CD4-positive, alpha-beta T cell treated with Interleukin-2 at 100 ng/mL for 4 hours (primary cell): ENCODE measurements at regions not wholly inside any gene's neighbourhood (a gene's known extent, or its start where the extent isn't known, plus 50 kb on each side); places are given as distances from the start of the nearest gene placed in this dataset.
"Not testable (repeated sequence)": the region's sequence is repeated elsewhere in the genome, so short reads cannot be mapped to it uniquely, and the experiment has no call there.

Experiments
- DNase-seq: peaks from one replicate; pipeline ENCODE4 v3.0.0-alpha.2; 2020; ENCODE audit warnings: low spot score

GRCh38 chr5:92629000-92629399, 952.0 kb downstream of the NR2F1-AS1 start:
- no peak for DNase-seq

GRCh38 chr5:92627186-92627585, 953.8 kb downstream of the NR2F1-AS1 start:
- no peak for DNase-seq

GRCh38 chr5:92616085-92616484, 964.9 kb downstream of the NR2F1-AS1 start:
- no peak for DNase-seq

- DNase-seq, result no peak
These were observed 967.5 kb downstream of the NR2F1-AS1 start for GRCh38 chr5:92613546-92613945.

GRCh38 chr5:92610435-92610834, 970.6 kb downstream of the NR2F1-AS1 start:
- not testable (repeated sequence) for DNase-seq

- DNase-seq, result no peak
These were observed 975.4 kb downstream of the NR2F1-AS1 start for GRCh38 chr5:92605591-92605990.

GRCh38 chr5:92599217-92599810, 981.7 kb downstream of the NR2F1-AS1 start:
- no peak for DNase-seq

- no peak for DNase-seq
These were observed 987.0 kb downstream of the NR2F1-AS1 start for GRCh38 chr5:92594031-92594430.

GRCh38 chr5:92588876-92589275, 992.1 kb downstream of the NR2F1-AS1 start:
- no peak for DNase-seq

- no peak for DNase-seq
These were observed 999.3 kb downstream of the NR2F1-AS1 start for GRCh38 chr5:92581690-92582089.

- DNase-seq, result no peak
These were observed 999.8 kb downstream of the NR2F1-AS1 start for GRCh38 chr5:92581249-92581648.

- no peak for DNase-seq
These were observed 1000.2 kb downstream of the NR2F1-AS1 start for GRCh38 chr5:92580814-92581213.

GRCh38 chr5:92574023-92574422, 1007.0 kb downstream of the NR2F1-AS1 start:
- DNase-seq, result no peak

- no peak for DNase-seq
These were observed 1012.5 kb downstream of the NR2F1-AS1 start for GRCh38 chr5:92568522-92568921.

GRCh38 chr5:92567831-92568450, 1013.1 kb downstream of the NR2F1-AS1 start:
- no peak for DNase-seq

- DNase-seq, result no peak
These were observed 1014.8 kb downstream of the NR2F1-AS1 start for GRCh38 chr5:92566113-92566786.

GRCh38 chr5:92565673-92566072, 1015.3 kb downstream of the NR2F1-AS1 start:
- no peak for DNase-seq

- DNase-seq, result no peak
These were observed 1019.0 kb downstream of the NR2F1-AS1 start for GRCh38 chr5:92562065-92562464.

GRCh38 chr5:92561411-92561959, 1019.5 kb downstream of the NR2F1-AS1 start:
- DNase-seq, result no peak

- DNase-seq, result no peak
These were observed 1020.2 kb downstream of the NR2F1-AS1 start for GRCh38 chr5:92560698-92561401.

- no peak for DNase-seq
These were observed 1021.2 kb downstream of the NR2F1-AS1 start for GRCh38 chr5:92559781-92560180.

GRCh38 chr5:92559331-92559730, 1021.7 kb downstream of the NR2F1-AS1 start:
- no peak for DNase-seq

GRCh38 chr5:92556747-92557146, 1024.3 kb downstream of the NR2F1-AS1 start:
- no peak for DNase-seq
